HAP-1 (cell line): ENCODE measurements at regions not wholly inside any gene's neighbourhood (a gene's known extent, or its start where the extent isn't known, plus 50 kb on each side); places are given as distances from the start of the nearest gene placed in this dataset.

Source experiments
- DNase-seq, 2 experiments: peaks; one replicate each; pipeline ENCODE4 v3.0.0-alpha.2; 2016 to 2020; ENCODE audit warnings: low spot score in 2 of 2
- H3K27me3 ChIP-seq: fragments of 250-450 bp; sonication (Bioruptor Pico); 2 replicates; pipeline ENCODE4 v1.5.1; 2020; ENCODE audit warnings: low read depth, mild to moderate bottlenecking, moderate library complexity
- H3K36me3 ChIP-seq: fragments of 250-450 bp; sonication (Bioruptor Pico); replicated peaks from 2 replicates; pipeline ENCODE4 v1.5.1; 2020; ENCODE audit warnings: mild to moderate bottlenecking
- H3K4me1 ChIP-seq: fragments of 250-450 bp; sonication (Bioruptor Pico); 2 replicates; pipeline ENCODE4 v1.5.1; 2020; ENCODE audit warnings: mild to moderate bottlenecking
- H3K4me3 ChIP-seq: fragments of 250-450 bp; sonication (Bioruptor Pico); 2 replicates; pipeline ENCODE4 v1.5.1; 2020; ENCODE audit warnings: mild to moderate bottlenecking, moderate library complexity
- H3K9me3 ChIP-seq: fragments of 250-450 bp; sonication (Bioruptor Pico); 2 replicates; pipeline ENCODE4 v1.5.1; 2020; ENCODE audit warnings: mild to moderate bottlenecking, moderate library complexity
- in situ Hi-C: fragments of 300-500 bp; cut with MboI; formaldehyde crosslinking; loops from 3 replicates; pipeline ENCODE4 v1.14.3; 2020; ENCODE audit warnings: low sequenced_read_pairs, inconsistent platforms, mixed read lengths

DNA sequence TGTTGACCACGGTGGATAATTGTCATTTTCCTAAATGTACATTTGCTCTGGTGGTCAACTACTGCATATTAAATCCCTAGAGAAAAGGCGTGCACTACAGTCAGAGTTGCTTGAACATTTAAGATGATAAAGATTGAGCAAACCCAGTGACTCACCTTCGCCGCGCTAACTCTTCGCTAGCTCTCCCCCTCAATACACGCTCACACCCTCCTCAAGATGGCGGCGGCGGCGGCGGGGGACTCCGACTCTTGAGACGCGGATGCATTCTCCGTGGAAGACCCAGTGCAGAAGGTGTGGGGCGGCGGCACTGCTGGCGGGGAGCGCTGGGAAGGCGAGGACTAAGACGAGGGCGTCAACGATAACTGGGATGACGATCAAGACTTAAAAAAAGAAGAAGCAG is 79.8 kb upstream of the PFN2 start:
- Histone ChIP-seq H3K4me1 (no peaks in the 10 kb centered on the region), H3K27me3 (peaks cover 5% of the 10 kb centered on the region; the same call in 1 of the 2 replicates), H3K9me3 (no peaks in the 10 kb centered on the region), H3K36me3 (no peaks in the 10 kb centered on the region), H3K4me3 (no peak overlapping the region)
- in situ Hi-C loops = no loop called here
- DNase-seq = no peak

DNA sequence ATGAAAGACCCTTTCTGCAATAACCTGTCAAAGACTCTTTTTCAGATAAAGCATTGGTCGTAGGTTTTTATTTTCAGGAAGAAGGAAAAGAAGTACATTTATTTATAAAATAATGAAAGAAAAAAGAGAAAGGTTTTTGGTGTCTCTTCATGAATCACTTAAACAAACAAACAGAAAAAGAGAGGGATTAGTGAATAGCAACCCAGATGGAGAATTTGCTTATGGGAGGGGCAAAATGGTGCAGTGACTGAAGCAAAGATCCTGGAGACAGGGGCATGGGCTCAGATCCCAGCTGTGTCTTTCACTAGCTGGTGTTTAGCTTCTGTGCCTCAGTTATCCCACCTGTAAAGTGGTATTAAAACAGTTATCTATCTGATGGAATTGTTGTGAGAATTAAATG is 78.6 kb upstream of the PFN2 start:
- Histone ChIP-seq H3K27me3 (peaks cover 5% of the 10 kb centered on the region), H3K36me3 (no peaks in the 10 kb centered on the region), H3K9me3 (no peaks in the 10 kb centered on the region), H3K4me3 (no peak overlapping the region), H3K4me1 (no peaks in the 10 kb centered on the region)
- DNase-seq = no peak
- in situ Hi-C loops = no loop called here

DNA sequence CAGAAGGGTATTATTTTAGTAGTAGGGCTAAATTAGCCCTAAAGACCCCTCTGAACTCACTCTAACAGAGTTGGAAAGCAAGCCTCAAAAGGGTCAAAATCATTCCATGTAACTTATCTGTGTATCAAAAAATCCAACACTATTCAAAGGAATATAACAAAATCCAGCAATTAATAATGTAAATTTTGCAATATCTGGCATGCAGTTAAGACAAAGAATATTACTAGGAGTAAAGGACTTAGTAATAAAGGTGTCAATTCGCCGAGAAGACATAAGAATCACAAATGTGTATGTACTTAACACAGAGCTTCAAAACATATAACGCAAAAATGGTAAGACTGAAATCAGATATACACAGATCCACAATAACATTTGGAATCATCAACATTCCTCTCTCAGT is 71.2 kb upstream of the PFN2 start:
- no peaks in the 10 kb centered on the region for H3K9me3 ChIP-seq
- in situ Hi-C loops = no loop called here
- H3K36me3 ChIP-seq = no peaks in the 10 kb centered on the region
- no peak for DNase-seq
- H3K4me1 ChIP-seq = no peaks in the 10 kb centered on the region
- no peaks in the 10 kb centered on the region; the same call in 1 of the 2 replicates for H3K27me3 ChIP-seq
- no peak overlapping the region for H3K4me3 ChIP-seq

DNA sequence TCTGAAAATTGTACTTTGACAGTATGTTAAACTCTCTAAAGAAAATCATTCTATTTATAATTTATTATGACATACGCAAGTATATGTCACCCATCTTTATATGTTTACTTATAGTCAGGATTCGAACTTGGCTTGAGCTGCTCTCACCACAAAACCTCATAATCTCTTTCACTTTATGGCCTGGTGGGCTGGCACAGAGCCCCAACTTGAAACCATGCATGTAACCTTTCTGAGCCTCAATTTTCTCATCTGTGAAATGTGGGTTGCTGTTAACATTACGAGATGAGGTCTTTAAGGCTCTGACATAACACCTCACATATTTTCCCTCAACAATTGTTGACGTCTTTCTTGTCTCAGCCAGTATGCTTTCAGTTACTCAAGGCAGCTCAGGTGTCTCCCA is 69.4 kb upstream of the PFN2 start:
- Histone ChIP-seq H3K27me3 (no peaks in the 10 kb centered on the region; the same call in 1 of the 2 replicates), H3K9me3 (no peaks in the 10 kb centered on the region), H3K4me1 (no peaks in the 10 kb centered on the region), H3K4me3 (no peak overlapping the region), H3K36me3 (no peaks in the 10 kb centered on the region)
- no peak for DNase-seq
- in situ Hi-C loops = no loop called here

DNA sequence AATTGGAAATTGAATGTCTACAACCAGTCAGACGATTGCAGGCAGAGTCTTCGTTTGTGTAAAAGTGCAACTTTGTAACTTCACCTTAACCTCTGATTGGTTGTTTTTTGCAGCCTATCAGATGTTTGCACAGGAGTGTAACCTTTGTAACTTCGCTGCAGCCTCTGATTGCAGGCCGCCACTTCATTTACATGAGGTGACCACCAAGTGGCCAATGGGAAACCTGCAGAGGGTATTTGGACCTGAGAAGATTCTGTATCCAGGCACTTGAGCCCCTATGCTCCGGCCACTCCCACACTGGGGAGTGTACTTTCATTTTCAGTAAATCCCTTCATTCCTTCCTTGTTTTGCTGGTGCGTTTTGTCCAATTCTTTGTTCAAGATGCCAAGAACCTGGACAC is 68.1 kb upstream of the PFN2 start:
- DNase-seq = peak in 1 of 2 experiments; percentile 13
- Histone ChIP-seq H3K36me3 (no peaks in the 10 kb centered on the region), H3K4me3 (no peak overlapping the region), H3K27me3 (no peaks in the 10 kb centered on the region), H3K4me1 (no peaks in the 10 kb centered on the region), H3K9me3 (no peaks in the 10 kb centered on the region)
- in situ Hi-C loops = no loop called here

DNA sequence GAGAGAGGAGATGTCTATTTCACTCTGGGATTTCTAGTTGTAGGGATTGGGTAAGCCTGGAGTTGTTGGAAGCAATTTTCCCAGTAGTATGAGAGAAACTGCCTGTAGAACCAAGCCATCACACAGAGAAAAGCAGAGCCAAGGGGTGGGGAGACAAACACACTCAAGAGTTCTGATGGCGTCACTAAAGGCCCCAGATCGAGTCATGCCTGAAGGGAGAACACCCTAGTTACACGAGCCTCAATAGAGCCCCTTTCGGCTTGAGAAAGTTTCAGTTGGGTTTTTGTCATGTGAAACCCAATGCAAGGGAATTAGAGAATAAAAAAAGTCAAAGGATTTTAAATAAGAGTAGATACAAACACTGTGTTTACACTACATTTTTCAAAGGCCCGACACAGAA is 66.1 kb upstream of the PFN2 start:
- no peaks in the 10 kb centered on the region for H3K4me1 ChIP-seq
- H3K4me3 ChIP-seq = no peak overlapping the region
- peaks cover 1% of the 10 kb centered on the region; the same call in 1 of the 2 replicates for H3K27me3 ChIP-seq
- no peaks in the 10 kb centered on the region for H3K36me3 ChIP-seq
- H3K9me3 ChIP-seq = no peaks in the 10 kb centered on the region
- in situ Hi-C loops = no loop called here
- no peak for DNase-seq

DNA sequence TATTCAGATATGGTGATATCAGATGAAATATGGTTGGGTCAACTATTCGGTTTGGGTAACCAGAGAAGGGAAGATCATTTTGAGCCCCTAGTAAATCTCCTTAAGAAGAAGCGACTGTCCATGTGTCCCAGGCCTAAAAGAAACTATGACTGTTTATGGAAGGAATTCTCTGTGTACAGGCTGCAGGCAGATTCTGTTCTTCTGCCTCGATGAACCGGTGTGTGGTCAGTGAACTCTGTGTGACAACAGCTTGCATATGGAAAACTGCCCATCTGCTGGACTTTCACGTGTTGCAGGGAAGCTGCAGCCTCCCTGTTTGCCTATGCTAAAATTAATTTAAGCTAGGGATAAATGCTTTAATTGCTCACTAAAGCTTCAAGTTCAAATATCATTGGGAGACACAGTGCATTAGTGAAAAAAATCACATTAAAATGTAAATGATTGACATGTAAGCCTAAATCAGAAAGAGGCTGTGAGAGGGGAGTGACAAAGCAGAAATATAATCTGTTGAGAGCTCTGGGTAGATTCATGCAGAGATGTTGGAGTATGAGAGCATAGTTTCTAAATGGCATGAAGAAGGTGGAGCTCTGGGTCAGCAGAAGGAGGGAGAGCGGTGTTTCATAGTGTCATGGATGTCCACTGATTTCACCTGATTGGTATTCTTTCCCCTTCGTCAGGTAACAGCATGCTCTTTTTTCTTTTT is 65.4 kb upstream of the PFN2 start:
- in situ Hi-C loops = no loop called here
- Histone ChIP-seq H3K4me3 (no peak overlapping the region), H3K9me3 (no peaks in the 10 kb centered on the region), H3K36me3 (no peaks in the 10 kb centered on the region), H3K4me1 (no peaks in the 10 kb centered on the region), H3K27me3 (peaks cover 2% of the 10 kb centered on the region; the same call in 1 of the 2 replicates)
- DNase-seq = no peak

DNA sequence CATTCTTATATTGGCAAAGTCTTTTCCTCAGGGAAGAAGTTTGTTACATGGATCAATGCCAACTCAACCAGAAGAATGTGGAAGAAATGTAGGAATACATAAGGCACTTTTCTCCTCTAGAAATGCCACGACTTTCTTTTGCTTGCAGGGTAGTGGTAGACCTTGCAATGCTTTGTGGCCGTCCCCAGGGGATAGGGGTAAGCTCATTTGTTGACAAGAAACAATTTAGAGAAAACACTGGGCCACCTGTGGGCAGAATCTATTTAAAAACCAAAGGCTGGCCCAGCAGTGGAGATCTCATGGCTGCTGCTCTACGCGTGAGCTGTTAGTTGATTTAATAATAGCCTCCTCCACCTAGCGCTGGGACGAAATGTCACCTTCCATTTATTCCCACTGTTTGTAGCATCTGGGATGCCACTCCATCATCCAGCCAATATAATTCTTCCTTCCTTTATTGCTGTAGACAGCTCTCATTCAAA is 64.6 kb upstream of the PFN2 start:
- Histone ChIP-seq H3K9me3 (no peaks in the 10 kb centered on the region), H3K4me1 (no peaks in the 10 kb centered on the region), H3K27me3 (peaks cover 2% of the 10 kb centered on the region; the same call in 1 of the 2 replicates), H3K36me3 (no peaks in the 10 kb centered on the region), H3K4me3 (no peak overlapping the region)
- no peak for DNase-seq
- in situ Hi-C loops = no loop called here

DNA sequence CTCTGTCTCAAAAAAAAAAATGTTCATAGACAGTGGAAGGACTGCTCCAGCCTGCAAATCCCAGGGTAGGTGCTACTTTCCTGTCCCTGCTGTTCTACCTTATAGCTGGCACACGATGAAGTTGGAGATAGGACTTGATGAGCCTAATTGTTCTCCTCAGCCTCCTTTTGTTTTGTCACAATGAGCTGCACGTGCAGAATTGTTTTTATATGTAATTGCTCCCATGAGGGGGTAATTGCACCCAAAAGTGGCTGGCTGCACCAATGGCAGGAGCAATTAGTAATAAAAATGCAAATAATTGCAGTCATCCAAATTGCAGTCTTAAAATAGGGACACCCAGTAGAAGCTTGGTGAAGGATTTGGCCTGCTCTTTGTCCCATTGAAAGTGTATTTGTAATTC is 63.0 kb upstream of the PFN2 start:
- Histone ChIP-seq H3K36me3 (no peaks in the 10 kb centered on the region), H3K9me3 (no peaks in the 10 kb centered on the region), H3K27me3 (peaks cover 2% of the 10 kb centered on the region; the same call in 1 of the 2 replicates), H3K4me1 (no peaks in the 10 kb centered on the region), H3K4me3 (no peak overlapping the region)
- in situ Hi-C loops = no loop called here
- no peak for DNase-seq

DNA sequence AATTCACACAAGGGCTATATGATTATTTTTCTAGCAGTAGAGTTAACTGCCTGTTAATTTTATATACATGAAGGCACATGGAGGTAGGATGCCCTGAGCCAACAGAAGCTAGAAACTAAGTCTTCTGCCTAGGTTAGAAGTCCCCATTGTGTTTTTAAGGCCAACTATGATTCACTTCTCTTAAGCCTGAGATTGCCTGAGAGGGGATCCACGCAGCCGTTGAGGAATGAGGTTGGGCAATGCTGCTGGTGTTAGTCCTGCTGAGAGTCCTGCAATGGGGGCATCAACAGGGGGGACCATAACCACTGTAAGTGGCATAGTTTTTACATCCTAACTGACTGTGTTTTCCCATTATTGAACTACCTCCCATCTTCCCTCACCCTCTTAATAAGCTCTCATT is 60.1 kb upstream of the PFN2 start:
- Histone ChIP-seq H3K36me3 (no peaks in the 10 kb centered on the region), H3K9me3 (no peaks in the 10 kb centered on the region), H3K27me3 (peaks cover 2% of the 10 kb centered on the region; the same call in 1 of the 2 replicates), H3K4me1 (no peaks in the 10 kb centered on the region), H3K4me3 (no peak overlapping the region)
- in situ Hi-C loops = no loop called here
- no peak for DNase-seq

DNA sequence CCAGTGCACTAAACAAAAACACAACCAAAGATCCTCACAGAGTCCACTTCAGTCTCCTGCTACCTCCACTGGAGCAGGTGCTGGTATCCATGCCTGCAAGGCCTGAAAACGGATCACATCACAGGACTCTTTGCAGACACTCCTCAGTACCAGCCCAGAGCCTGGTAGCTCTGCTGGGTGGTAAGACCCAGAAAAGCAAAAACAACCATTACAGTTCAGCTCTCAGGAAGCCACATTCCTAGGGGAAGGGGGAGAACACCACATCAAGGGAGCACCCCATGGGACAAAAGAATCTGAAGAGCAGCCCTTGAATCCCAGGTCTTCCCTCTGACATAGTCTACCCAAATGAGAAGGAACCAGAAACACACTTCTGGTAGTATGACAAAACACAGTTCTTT is 52.5 kb upstream of the PFN2 start:
- Histone ChIP-seq H3K9me3 (peaks cover 3% of the 10 kb centered on the region; the same call in 1 of the 2 replicates), H3K36me3 (no peaks in the 10 kb centered on the region), H3K27me3 (no peaks in the 10 kb centered on the region), H3K4me3 (no peak overlapping the region), H3K4me1 (no peaks in the 10 kb centered on the region)
- DNase-seq = no peak
- in situ Hi-C loops = no loop called here

DNA sequence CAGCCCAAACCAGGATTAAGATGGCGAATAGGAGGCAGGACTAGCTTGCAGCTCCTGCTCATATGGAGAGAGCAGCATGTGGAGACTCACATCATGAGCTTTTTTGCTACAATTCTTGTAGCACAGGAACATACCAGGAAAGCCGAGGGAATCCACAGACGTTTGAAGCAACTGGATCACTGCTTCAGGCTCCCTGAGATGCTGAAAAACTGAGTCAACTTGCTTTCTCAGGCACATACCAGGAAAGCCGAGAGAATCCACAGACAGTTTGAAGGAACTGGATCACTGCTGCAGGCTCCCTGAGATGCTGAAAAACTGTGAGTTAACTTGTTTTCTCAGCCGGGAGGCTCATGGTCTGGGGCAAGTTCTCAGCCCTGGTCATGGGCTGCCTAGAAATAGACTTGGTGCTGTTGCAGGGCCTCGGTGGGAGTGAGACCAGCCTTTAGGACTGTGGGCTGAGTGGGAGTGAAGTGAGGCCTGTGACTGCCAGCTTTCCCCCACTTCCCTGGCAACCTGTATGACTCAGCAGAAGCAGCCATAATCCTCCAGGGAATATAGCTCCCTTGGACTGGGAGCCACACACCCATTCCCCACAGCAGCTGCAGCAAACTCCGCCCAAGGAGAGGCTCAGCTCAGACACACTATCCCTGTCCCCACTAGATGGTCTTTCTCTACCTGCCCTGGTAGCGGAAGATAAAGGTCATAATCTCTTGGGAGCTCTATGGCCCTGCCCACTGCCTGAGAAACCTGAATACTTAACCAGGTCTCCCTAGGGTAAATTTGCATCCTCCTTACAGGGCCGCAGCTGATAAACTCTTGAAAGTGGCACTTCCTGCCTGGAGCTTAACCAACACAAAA is 51.9 kb upstream of the PFN2 start:
- in situ Hi-C loops = no loop called here
- H3K4me3 ChIP-seq = no peak overlapping the region
- no peaks in the 10 kb centered on the region for H3K36me3 ChIP-seq
- peaks cover 3% of the 10 kb centered on the region; the same call in 1 of the 2 replicates for H3K9me3 ChIP-seq
- peak in 1 of 2 experiments; percentile 10 for DNase-seq
- H3K4me1 ChIP-seq = no peaks in the 10 kb centered on the region
- H3K27me3 ChIP-seq = no peaks in the 10 kb centered on the region

DNA sequence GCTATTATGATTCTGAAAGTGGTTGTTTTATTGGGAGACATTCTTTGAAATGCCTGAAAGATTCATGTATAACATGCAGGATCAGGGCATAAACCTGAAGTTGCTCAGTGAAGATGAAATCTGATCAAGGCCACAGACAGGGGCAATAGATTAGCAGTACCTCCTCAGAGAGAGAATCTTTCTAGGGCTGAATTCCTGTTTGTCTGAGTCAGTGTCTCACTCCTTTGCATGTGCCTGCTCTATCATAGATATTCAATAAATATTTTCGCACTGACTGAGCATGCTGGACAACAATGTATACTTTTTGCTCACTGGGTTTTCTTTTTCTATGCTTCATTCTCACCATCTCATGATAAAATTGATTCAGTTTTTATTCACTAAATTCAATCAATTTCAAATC is 49.8 kb upstream of the PFN2 start:
- H3K36me3 ChIP-seq = no peaks in the 10 kb centered on the region
- no peaks in the 10 kb centered on the region; the same call in 1 of the 2 replicates for H3K27me3 ChIP-seq
- H3K9me3 ChIP-seq = peaks cover 3% of the 10 kb centered on the region; the same call in 1 of the 2 replicates
- no peaks in the 10 kb centered on the region for H3K4me1 ChIP-seq
- in situ Hi-C loops = no loop called here
- no peak for DNase-seq
- H3K4me3 ChIP-seq = no peak overlapping the region
